ENCODE measurements at regions not wholly inside any gene's neighbourhood (a gene's known extent, or its start where the extent isn't known, plus 50 kb on each side); places are given as distances from the start of the nearest gene placed in this dataset.
A peak's percentile ranks its signal among the peaks of the same experiment; 100 is the strongest.
"Not testable (repeated sequence)": the region's sequence is repeated elsewhere in the genome, so short reads cannot be mapped to it uniquely, and the experiment has no call there.

GRCh38 chrY:11097498-11097897 lies 1569.8 kb downstream of the TSPY10 start:
- not testable (repeated sequence) for H3K27me3 ChIP-seq (ENCODE audit: control insufficient read depth, insufficient read depth, low read length)

GRCh38 chrY:11098419-11098818 lies 1570.7 kb downstream of the TSPY10 start:
- H3K27me3 ChIP-seq (ENCODE audit: control insufficient read depth, insufficient read depth, low read length); H3K36me3 ChIP-seq (replicated peaks; ENCODE audit: control insufficient read depth, insufficient read depth, low read length); H3K4me3 ChIP-seq (ENCODE audit: insufficient read depth, low read depth, low read length); DNase-seq: not testable (repeated sequence)

More at GRCh38 chrY:11097498-11097897, 1569.8 kb downstream of the TSPY10 start:
- DNase-seq; H3K4me3 ChIP-seq (ENCODE audit: insufficient read depth, low read depth, low read length); H3K36me3 ChIP-seq (replicated peaks; ENCODE audit: control insufficient read depth, insufficient read depth, low read length): not testable (repeated sequence)

DNA sequence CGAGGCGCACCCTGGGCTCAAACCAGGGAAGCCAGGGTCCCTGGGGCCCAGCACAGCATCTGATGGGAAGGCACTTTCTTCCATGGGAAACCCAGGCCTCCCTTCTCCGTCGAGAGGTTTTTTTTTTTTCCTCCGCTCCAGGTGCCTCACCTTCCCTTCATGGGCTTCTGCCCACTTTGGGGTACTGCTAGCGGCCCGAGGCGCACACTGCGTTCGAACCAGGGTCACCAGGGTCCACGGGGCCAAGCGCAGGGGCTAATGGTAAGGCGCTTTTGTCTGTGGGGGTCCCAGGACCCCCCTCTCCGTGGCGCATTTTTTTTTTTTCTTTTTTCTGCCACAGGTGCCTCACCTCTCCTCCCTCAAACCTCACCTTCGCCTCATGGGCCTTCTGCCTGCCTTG lies 1571.3 kb downstream of the TSPY10 start:
- DNase-seq = no peak
- Histone ChIP-seq H3K4me3 (ENCODE audit: insufficient read depth, low read depth, low read length) (no peak overlapping the region), H3K36me3 (replicated peaks; ENCODE audit: control insufficient read depth, insufficient read depth, low read length) (no peaks in the 10 kb centered on the region), H3K27me3 (ENCODE audit: control insufficient read depth, insufficient read depth, low read length) (no peaks in the 10 kb centered on the region)

DNA sequence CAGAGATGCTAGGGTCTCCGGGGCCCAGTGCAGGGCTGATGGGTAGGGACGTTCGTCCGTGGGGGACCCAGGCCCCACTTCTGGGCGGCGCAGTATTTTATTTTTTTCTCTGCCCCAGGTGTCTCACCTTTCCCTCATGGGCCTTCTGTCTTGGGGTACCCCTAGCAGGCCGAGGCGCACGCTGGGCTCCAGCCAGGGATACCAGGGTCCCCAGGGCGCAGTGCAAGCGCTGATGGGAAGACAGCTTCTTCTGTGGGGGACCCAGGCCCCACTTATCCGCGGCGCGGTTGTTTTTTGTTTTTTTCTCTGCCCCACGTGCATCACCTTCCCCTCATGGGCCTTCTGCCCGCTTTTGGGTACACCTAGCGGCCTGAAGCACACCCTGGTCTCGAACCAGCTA lies 1572.8 kb downstream of the TSPY10 start:
- not testable (repeated sequence) for H3K36me3 ChIP-seq (replicated peaks; ENCODE audit: control insufficient read depth, insufficient read depth, low read length); H3K4me3 ChIP-seq (ENCODE audit: insufficient read depth, low read depth, low read length); H3K27me3 ChIP-seq (ENCODE audit: control insufficient read depth, insufficient read depth, low read length); DNase-seq

DNA sequence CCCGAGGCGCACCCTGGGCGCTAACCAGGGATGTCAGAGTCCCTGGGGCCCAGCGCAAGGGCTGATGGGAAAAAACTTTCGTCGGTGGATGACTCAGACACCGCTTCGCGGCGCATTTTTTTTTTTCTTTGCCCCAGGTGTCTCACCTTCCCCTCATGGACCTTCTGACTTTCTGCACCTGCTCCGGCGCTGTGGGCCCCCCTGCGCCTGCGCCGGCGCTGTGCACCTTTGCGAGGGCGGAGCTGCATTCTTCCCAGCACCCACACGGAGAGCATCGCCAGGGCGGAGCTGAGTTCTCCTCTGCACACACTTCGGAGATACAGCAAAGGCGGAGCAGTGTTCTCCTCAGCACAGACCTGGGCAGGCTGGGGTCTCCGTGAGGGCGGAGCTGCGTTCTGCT lies 1575.3 kb downstream of the TSPY10 start:
- not testable (repeated sequence) for DNase-seq; H3K36me3 ChIP-seq (replicated peaks; ENCODE audit: control insufficient read depth, insufficient read depth, low read length); H3K27me3 ChIP-seq (ENCODE audit: control insufficient read depth, insufficient read depth, low read length); H3K4me3 ChIP-seq (ENCODE audit: insufficient read depth, low read depth, low read length)

GRCh38 chrY:11107127-11107918 lies 1579.6 kb downstream of the TSPY10 start:
- not testable (repeated sequence) for H3K27me3 ChIP-seq (ENCODE audit: control insufficient read depth, insufficient read depth, low read length); H3K4me3 ChIP-seq (ENCODE audit: insufficient read depth, low read depth, low read length); H3K36me3 ChIP-seq (replicated peaks; ENCODE audit: control insufficient read depth, insufficient read depth, low read length)
- peak; percentile 23 for DNase-seq

DNA sequence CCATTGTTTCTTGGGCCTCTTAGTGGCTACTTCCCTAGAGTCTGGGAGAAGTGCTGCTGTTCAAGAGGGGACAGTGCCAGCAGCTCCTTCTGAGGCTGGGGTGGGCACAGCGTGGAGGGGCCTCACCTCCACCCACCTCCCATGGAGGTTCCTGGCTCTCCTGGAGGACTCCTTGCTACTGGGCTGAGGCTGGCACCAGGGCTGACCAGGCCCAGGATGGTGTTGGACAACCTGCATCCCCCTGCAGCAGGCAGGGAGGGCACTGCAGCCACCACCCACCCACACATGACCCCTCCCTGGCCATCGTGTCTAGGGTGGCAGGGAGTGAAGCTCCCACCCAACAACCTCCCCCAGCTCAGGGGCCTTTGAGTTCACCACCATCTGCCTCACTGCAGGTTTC lies 1549.3 kb upstream of the USP9Y start:
- not testable (repeated sequence) for DNase-seq; H3K27me3 ChIP-seq (ENCODE audit: control insufficient read depth, insufficient read depth, low read length); H3K36me3 ChIP-seq (replicated peaks; ENCODE audit: control insufficient read depth, insufficient read depth, low read length); H3K4me3 ChIP-seq (ENCODE audit: insufficient read depth, low read depth, low read length)

DNA sequence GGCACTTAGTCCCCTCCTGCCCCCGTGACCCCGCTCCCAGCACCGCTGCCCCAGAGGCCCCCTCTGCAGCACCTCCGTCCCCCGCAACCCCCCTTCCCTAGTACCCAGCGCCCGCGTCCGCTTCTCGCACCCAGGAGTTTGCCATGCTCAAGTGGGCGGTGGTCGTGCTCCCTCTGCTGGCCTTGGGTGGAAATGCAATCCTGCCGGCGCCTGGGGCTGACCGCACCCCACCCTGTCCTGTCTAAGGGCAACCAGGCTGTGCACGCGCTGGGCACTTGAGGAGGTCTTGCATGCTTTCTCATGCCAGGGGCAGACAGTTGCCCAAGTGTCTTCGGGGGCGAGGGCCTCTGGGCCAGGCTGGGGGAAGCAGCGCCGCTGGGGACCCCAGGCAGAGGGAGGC lies 1544.9 kb upstream of the USP9Y start:
- not testable (repeated sequence) for H3K4me3 ChIP-seq (ENCODE audit: insufficient read depth, low read depth, low read length); H3K36me3 ChIP-seq (replicated peaks; ENCODE audit: control insufficient read depth, insufficient read depth, low read length); DNase-seq; H3K27me3 ChIP-seq (ENCODE audit: control insufficient read depth, insufficient read depth, low read length)

GRCh38 chrY:11156846-11157245 lies 1544.2 kb upstream of the USP9Y start:
- H3K36me3 ChIP-seq (replicated peaks; ENCODE audit: control insufficient read depth, insufficient read depth, low read length); H3K4me3 ChIP-seq (ENCODE audit: insufficient read depth, low read depth, low read length); H3K27me3 ChIP-seq (ENCODE audit: control insufficient read depth, insufficient read depth, low read length); DNase-seq: not testable (repeated sequence)

- not testable (repeated sequence) for DNase-seq; H3K36me3 ChIP-seq (replicated peaks; ENCODE audit: control insufficient read depth, insufficient read depth, low read length); H3K27me3 ChIP-seq (ENCODE audit: control insufficient read depth, insufficient read depth, low read length); H3K4me3 ChIP-seq (ENCODE audit: insufficient read depth, low read depth, low read length)
Measured at GRCh38 chrY:11177033-11177432, 1524.0 kb upstream of the USP9Y start.

DNA sequence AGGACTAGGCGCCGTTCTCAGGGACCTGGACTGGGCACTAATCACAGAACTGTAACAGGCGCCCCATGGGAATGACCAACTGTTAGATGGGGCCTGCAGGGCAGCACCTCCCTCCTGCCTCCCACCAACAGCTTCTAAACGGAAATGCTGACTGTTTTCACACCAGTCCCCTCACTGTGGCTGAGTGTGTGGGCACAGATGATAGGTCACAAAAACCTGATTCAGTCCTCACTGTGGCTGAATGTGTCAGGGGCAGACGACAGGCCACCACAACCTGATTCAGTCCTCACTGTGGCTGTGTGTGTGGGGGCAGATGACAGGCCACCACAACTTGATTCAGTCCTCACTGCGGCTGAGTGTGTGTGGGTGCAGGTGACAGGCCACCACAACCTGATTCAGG lies 1499.9 kb upstream of the USP9Y start:
- not testable (repeated sequence) for H3K27me3 ChIP-seq (ENCODE audit: control insufficient read depth, insufficient read depth, low read length); H3K36me3 ChIP-seq (replicated peaks; ENCODE audit: control insufficient read depth, insufficient read depth, low read length); DNase-seq; H3K4me3 ChIP-seq (ENCODE audit: insufficient read depth, low read depth, low read length)

GRCh38 chrY:11214851-11215250 lies 1486.2 kb upstream of the USP9Y start:
- not testable (repeated sequence) for DNase-seq; H3K36me3 ChIP-seq (replicated peaks; ENCODE audit: control insufficient read depth, insufficient read depth, low read length); H3K27me3 ChIP-seq (ENCODE audit: control insufficient read depth, insufficient read depth, low read length); H3K4me3 ChIP-seq (ENCODE audit: insufficient read depth, low read depth, low read length)

Measured in H7 (cell line).